NOMO-1 treated with dmso at 0.1 percent for 144 hours (cell line): ENCODE measurements at regions not wholly inside any gene's neighbourhood (a gene's known extent, or its start where the extent isn't known, plus 50 kb on each side); places are given as distances from the start of the nearest gene placed in this dataset.

Source experiments
- DNase-seq: peaks from one replicate; lab custom pipeline; 2025; ENCODE audit not compliant: unreplicated experiment; lab: John Stamatoyannopoulos, UW

GRCh38 chr3:171955598-171955997, 83.8 kb upstream of the FNDC3B start:
- no peak for DNase-seq

- DNase-seq = no peak
Observed at GRCh38 chr3:171956181-171956683, 83.1 kb upstream of the FNDC3B start.

- DNase-seq = no peak
Observed at GRCh38 chr3:171956705-171957104, 82.7 kb upstream of the FNDC3B start.

- no peak for DNase-seq
Observed at GRCh38 chr3:171959532-171960089, 79.8 kb upstream of the FNDC3B start.

- DNase-seq = no peak
Observed at GRCh38 chr3:171960159-171960558, 79.2 kb upstream of the FNDC3B start.

GRCh38 chr3:171962137-171962720, 77.1 kb upstream of the FNDC3B start:
- DNase-seq = no peak

- no peak for DNase-seq
Observed at GRCh38 chr3:171963546-171963945, 75.8 kb upstream of the FNDC3B start.

- DNase-seq = no peak
Observed at GRCh38 chr3:171965067-171965712, 74.2 kb upstream of the FNDC3B start.

- no peak for DNase-seq
Observed at GRCh38 chr3:171966533-171967136, 72.7 kb upstream of the FNDC3B start.

GRCh38 chr3:171967137-171967783, 72.1 kb upstream of the FNDC3B start:
- peak; percentile 80 for DNase-seq

GRCh38 chr3:171967932-171968678, 71.3 kb upstream of the FNDC3B start:
- no peak for DNase-seq

- no peak for DNase-seq
Observed at GRCh38 chr3:171970301-171970788, 69.0 kb upstream of the FNDC3B start.

- no peak for DNase-seq
Observed at GRCh38 chr3:171971919-171972514, 67.4 kb upstream of the FNDC3B start.

GRCh38 chr3:171972871-171973348, 66.5 kb upstream of the FNDC3B start:
- no peak for DNase-seq

GRCh38 chr3:171974986-171975837, 64.2 kb upstream of the FNDC3B start:
- DNase-seq = peak; percentile 95

GRCh38 chr3:171976526-171976925, 62.9 kb upstream of the FNDC3B start:
- no peak for DNase-seq

- no peak for DNase-seq
Observed at GRCh38 chr3:171977441-171977840, 61.9 kb upstream of the FNDC3B start.

- DNase-seq = peak; percentile 90
Observed at GRCh38 chr3:171977860-171978259, 61.5 kb upstream of the FNDC3B start.

- DNase-seq = no peak
Observed at GRCh38 chr3:171978390-171978789, 61.0 kb upstream of the FNDC3B start.
